Panc1 (cell line): ENCODE measurements at regions not wholly inside any gene's neighbourhood (a gene's known extent, or its start where the extent isn't known, plus 50 kb on each side); places are given as distances from the start of the nearest gene placed in this dataset.

ENCODE experiments used
- SIN3A ChIP-seq: IDR thresholded peaks from 2 replicates; pipeline ENCODE4 v1.6.1; 2012; ENCODE audit warnings: low read depth, mild to moderate bottlenecking, low read length, moderate library complexity, borderline replicate concordance; ENCODE audit not compliant: insufficient read depth
- TF ChIP-seq, protein P1 (sequence below): fragments of 450-650 bp; IDR thresholded peaks from 2 replicates; pipeline ENCODE4 v1.5.1; 2017; ENCODE audit warnings: mild to moderate bottlenecking

DNA sequence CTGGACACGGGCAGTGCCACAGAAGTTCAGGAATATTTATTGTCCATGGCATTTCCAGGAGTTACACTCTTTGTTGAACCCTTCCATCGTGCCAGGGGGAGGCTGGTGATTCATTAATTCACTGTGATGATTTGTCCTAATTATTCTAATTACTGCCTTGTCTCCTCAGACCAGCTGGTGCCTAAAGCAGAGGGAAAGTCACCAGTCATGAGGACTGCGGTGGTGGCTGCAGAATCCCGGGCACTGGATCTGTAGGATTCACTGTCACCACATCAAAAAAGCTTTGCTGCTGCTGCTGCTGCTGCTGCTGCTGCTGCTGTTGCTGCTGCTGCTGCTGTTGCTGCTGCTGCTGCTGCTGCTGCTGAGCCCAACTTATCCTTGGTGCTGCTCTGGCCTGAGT, 908.2 kb downstream of the TSN start:
- TF ChIP-seq, protein P1, sequence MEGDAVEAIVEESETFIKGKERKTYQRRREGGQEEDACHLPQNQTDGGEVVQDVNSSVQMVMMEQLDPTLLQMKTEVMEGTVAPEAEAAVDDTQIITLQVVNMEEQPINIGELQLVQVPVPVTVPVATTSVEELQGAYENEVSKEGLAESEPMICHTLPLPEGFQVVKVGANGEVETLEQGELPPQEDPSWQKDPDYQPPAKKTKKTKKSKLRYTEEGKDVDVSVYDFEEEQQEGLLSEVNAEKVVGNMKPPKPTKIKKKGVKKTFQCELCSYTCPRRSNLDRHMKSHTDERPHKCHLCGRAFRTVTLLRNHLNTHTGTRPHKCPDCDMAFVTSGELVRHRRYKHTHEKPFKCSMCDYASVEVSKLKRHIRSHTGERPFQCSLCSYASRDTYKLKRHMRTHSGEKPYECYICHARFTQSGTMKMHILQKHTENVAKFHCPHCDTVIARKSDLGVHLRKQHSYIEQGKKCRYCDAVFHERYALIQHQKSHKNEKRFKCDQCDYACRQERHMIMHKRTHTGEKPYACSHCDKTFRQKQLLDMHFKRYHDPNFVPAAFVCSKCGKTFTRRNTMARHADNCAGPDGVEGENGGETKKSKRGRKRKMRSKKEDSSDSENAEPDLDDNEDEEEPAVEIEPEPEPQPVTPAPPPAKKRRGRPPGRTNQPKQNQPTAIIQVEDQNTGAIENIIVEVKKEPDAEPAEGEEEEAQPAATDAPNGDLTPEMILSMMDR = no peak
- TF ChIP-seq SIN3A = no peak
